ENCODE measurements at regions not wholly inside any gene's neighbourhood (a gene's known extent, or its start where the extent isn't known, plus 50 kb on each side); places are given as distances from the start of the nearest gene placed in this dataset.

DNA sequence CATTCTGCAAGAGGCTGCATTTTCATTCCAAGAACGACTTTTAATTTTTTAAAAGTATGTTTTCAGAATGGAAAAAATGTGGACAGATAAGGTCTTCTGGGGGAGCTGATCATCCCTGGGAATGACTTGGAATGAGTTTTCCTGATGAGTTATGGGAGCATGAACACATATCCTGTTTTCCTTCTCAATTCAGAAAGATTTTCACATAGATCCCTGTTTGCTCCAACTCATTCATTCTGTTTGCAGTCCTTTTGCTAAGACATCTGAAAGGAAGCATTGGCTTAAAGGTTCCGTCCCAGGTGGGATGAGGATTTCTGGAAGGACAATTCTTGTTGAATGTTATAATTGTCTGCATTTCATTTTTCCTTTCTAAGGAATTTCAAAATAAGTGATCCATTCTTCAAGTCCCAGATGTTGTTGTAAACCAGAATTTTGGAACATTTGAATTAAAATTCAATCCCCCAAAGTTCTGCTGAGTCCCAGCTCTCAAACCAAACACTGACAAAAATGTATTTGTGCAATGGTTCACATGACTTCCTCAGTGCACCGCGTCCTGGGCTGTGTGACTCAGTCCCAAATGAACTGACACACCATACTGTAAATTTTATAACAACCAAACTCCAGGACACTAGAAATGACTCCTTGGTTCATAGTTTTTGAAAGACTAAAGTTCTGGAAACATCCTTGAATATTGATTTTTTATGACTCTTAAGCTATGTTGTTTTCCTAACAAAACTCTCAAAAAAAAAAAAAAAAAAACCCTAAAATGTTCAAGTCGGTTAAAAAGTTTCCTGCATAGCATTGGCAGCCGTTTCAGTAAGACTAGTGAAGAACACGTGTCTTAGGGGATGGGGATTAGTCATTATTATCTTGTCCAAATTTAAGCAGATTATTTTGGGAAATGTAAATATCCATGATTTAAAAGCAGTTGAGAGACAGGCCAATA is 281.8 kb upstream of the TCF4 start:
- DNase-seq: peak; percentile 71

DNA sequence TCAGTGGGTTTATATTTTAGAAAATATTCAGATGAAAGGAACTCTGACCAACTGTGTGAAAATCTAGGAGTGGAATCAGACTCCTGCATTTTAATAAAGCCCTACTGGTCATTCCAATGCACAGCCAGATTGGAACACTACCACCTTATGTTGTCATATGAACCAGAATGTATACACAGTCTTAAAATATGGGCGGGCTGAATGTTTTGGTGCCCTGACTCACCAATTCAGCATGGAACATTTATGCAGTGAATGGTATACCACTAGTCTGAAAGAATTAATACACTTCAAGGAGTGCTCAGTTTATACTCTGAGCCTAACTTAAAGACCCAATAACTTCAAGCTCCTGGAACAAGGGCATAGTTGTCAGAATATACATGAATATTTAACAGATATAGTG is 280.9 kb upstream of the TCF4 start:
- DNase-seq: peak; percentile 71

DNA sequence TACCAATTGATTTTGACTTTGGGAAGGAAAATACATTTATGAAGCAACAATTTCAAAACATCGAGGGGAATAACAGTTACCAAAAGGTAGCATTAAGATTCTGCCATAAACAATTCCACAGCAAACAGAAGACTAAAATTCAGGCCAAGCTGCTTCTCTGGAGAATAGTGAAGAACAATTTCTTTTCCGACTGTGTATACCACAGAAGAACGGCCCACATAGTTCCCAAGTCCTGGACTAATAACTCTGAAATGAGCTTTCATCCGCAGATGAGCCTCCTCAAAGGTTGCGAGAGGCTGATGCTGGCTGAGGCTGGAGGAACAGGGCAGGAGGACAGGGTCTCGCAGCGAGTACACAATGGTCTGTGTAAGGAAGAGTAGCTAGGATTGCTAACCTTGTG is 278.9 kb upstream of the TCF4 start:
- DNase-seq: no peak

DNA sequence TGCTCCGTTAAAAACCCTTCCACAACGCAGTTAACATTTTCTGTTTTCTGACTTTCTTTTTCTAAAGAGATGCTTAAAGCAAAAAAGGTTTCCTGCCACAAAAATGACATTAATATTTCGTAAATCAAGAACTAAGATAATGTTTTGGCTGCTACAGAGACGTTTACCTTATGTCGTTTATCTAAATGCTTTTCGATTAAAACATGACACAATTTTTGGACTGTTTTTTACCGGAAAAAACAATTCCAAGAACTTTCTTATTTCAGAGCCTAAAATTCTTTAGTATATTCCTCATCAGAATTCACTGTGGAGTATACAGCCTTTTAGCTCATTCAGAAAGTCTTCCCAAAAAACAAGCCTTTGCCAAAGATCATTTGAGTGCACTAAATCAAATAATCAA is 278.0 kb upstream of the TCF4 start:
- DNase-seq: no peak

DNA sequence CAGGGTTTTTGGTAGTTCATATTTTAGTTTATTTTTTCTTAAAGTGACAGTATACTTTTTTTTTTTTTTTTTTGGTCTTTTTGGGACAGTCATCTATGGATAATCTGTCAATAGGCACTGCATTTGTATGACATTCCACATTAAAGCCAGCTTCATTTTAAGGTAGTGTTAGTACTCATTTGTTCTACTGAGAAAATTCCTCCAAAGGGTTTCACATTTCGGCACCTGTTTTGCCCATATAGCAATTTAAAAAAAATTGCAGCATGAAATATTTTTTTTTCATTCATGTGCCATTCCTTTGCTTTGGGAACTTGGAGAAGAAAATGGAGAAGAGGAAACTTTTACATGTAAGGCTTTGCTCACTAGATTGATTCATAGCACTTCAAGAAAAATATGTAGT is 276.3 kb upstream of the TCF4 start:
- no peak for DNase-seq

DNA sequence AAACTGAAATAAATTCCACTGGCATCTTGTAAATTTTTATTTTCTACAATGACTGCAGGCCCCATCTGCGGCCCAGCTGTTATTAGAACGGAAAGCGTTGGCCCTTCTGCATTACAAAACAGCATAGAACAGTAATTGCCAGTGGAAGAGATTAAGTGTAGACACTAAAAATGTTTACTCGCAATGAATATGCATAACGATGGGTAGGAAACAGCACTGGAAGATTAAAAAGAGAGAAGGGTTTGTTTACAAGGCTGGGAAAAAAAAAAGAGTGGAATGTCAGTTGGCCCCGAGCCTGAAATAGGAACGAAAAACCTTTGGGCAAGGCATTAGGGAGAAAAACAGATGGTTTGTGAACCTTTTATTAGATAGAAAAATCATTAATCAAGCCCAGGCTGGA is 275.9 kb upstream of the TCF4 start:
- DNase-seq: peak; percentile 45

DNA sequence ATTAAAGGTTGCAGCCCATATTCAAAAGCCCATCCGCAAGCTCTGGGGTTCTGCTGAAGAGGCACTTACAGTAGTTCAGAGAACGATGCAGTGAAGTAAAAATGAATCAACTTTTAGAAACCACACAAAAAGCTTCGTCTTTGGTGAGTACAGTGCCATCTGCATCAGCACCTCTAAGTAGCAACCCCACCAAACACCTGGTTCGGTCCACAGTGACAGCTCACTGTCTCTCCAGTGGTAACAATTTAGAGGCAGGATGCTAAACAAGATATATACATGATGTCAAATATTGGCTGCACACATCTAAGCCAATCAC is 275.4 kb upstream of the TCF4 start:
- DNase-seq: no peak

DNA sequence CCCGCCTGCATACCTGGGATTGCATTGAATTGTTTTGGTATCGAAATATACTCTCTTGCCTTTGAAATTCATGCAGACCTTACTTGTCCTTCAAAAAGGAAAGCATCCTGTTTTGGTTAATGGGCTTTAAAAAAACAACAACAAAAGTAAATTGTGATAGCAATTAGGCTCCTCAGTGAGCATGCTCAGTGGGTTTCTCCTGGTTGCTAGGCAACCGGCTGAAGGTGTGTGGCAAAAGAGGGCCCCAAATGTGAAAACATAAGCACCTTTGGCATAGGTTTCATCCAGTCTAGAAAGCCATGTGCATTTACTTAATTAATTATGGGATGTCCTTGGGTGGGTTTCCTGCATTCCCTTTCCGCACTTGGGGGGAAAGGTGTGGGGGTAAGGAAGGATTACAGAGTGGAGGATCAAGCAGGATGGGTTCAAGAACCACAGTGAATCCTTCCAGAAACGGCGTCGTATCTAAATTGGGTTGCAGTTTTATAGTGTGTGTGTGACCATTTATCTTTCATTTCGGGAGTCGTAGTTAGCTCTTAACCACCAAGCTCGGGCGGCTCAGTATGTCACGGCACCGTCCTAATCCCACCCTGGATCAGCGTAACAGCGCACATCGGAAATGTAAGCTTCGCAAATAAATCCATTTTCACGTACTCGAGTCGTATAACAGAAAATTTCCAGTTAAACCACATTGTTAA is 274.9 kb upstream of the TCF4 start:
- DNase-seq: no peak

DNA sequence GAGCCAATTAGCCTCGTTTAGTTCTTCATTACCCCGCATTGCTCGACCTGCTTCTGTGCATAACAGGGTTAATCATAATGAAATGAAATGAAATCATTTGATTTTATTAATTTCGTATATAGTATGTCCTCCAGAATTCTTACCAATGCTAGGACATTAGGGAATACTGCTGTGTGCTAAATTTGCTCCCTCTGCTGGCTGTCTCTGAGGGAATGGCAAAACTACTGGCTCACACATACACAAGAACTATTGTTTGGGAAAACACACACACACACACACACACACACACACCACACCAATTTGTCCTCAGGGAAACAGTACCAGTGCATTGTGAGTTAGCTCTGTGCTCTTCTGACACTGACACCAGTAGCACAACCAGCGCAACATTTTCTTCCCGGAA is 273.3 kb upstream of the TCF4 start:
- DNase-seq: peak; percentile 63

DNA sequence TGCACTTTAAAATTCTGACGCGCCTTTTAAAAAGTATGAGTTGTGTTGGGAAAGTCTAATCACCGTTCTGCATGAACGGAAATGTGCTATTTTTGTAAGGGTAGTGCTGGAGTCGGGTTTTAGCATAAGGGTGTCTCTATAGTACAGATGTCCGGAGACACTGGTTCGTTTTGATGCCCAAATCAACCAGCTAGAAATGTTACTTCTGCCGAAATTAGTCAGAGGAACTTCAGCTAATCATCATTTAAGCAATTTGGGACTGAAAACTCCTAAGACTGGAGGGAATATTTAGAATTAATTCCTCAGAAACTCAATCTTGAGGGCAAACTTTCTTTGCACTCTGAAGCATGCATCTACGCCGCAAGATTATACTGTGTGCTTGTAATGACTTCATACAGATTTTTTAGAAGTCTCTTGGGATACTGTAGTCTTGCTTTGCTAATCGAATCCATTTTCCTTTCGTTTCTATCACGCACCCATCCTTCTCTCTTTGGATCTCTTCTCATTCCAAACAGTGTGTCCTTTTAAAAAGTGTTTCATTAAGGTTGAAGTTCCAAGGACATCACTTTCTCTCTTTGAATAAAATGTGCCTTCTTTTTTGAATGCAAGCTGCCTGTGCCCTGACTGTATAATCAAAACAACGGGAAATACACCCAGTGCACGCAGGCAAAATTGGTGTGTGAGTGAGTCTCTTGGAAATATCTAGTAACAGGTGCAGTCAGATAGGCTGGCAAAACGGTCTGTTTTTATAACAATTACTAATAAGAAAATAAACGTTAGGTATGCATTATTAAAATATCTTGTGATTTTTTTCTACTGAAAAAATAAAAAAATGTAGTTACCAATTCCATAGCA is 270.9 kb upstream of the TCF4 start:
- DNase-seq: peak; percentile 73

DNA sequence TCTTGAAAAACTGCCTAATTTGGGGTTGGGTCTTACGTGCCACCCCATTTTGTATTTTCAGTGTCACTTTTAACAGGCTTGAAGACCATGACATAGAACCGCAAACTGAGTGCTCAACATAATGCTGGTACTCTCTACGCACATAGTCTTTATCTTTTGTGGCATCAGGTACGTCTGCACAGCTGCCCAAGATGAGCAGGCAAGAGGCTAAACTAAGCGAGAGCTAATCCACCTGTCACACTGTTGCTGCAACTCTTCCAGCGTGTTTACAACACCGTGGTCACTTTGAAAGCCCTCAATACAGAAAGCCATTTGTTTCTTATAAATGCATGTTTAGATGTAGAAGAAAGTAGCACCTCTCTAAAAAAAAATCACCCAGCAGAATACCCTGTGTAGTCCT is 270.0 kb upstream of the TCF4 start:
- DNase-seq: no peak

DNA sequence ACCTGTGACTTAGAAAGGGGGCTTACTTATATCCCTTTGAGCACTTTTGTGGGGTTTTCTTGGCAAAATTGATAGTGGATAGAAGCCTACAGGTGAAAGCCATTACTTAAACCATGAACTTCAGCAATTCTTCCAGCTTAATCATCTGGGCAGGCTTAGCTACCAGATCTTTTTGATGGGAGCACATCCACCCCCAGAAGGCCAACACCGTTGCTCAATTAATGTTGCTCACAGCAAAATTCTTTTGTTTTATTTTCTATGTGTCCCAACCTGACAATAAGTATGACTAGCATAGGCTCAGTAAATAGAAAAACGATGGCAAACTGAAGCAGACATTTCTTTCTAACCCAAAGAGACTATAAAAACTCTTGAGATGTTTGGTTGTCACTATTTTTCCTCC is 269.4 kb upstream of the TCF4 start:
- no peak for DNase-seq

DNA sequence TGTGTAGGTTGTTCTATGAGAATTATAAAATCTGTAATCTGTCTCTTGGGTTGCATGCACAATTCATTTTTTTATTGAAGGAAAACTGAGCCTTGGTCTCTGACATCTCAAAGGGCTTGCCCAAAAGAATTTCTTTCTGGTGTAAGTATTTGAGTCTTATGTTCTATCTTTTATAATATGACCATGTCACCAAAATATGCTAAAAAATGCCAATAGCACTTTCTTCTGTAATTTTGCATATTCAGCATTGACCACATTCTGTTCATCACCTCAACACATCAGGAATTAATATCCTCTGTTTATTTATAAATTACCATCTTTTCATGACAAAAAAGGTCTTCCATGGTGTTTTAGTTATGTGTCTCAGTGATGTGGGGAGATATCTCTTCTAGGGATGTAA is 268.7 kb upstream of the TCF4 start:
- DNase-seq: no peak

DNA sequence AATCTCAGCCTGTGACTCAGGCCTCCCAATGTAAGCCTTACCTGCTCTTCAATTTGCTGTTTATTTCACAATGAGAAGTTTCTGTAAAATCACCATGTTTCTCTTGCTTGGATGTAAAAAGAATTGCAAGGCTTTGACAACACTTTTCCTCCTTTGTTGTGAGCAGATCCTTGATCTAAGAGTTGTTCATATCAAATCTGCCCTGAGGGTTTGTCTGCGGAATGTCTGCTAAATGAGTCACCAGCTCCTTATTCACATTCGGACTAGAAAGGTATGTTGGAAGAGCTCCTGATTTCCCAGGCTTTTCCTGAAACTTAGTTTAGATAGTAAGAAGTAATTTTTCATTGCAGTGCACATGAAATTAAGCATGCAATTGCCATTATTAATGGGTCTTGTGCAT is 268.2 kb upstream of the TCF4 start:
- DNase-seq: peak; percentile 84

DNA sequence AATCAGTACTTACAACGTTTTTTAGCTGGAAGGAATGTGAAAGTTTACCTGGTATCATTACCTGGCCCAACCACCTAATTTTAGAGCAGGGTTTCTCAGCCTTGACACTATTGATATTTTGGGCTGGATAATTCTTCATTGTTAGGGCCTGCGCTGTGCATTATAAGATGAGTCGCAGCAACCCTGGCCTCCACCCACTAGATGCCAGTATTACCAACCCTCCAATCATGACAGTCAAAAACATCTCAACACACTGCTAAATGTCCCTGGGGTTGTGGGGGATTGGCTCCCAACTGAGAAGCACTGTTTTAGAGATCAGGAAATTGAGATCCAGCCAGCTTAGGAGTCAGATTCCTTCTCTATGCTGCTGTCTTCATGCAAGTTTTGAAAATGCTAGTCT is 265.3 kb upstream of the TCF4 start:
- DNase-seq: no peak

DNA sequence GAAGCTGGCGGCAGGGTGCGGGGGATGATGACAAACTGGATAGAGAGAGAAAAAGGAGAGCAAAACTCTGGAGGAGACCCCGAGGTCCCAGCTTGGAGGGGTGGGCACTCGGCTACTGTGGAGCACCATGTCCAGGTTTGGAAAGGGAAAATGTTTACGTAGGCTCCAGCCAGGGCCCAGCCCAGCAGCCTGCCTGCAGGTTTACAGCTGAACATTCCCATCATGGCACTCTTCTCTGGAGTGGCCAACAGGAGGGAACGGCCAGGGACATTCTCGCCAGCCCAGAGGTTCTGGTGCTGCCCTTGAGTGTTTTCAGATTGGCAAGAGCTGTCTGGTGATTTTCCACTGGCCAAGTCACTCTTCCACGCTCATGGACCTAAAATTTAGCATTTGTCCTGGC is 262.9 kb upstream of the TCF4 start:
- DNase-seq: no peak

DNA sequence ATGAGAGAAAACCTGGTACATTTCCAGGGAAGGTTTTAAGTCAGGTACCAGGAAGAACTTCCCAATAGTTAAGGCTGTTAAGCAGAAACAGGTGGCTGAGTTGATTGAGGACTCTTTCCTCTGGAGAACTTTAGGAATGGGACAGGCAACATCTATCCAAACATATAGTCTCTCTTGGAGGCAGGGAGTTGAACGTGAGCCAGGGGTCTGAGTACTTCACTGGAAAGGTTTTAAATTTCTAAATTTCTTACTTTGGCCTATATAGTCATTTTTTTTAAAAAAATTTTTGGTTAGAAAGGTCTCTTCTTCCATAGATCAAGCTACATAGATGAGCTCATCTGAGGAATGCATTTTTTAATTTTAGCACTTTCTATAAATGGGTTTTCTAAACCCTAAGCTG is 261.4 kb upstream of the TCF4 start:
- peak; percentile 52 for DNase-seq

DNA sequence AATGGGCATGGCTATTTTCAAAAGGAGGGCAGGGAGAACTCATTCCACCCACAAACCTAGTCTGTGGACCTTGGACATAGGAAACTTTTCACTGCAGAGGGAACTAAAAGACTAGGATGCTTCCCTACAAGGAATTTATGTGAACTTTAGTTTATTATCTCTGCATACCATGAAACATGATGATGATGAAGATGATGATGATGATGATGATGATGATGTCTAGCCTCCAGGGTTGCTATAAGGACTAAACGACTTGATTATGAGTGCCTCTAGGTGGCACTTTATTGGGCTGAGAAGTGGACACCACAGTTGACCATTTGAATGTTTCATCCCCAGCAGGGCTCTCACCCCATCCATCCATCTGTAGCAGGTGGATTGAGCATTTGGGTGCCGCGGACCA is 260.0 kb upstream of the TCF4 start:
- DNase-seq: no peak

DNA sequence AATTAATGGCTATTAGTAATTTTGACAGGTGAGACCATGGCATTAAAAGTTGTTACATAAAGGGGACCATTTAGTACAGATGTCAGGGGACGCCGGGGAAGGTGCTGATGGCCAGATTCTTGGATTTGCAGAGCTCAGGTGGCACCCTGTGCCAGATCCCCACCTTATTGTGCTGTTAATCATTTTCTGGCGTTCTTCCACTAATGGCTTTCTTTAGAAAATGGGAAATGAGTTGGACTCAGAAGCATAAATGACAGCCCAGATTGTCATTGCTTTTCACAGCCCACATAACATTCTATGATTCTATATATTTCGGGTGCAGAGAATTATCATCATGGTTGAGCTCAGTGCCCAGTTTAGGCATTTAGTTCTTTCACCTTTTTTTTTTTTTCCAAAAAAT is 257.2 kb upstream of the TCF4 start:
- no peak for DNase-seq

DNA sequence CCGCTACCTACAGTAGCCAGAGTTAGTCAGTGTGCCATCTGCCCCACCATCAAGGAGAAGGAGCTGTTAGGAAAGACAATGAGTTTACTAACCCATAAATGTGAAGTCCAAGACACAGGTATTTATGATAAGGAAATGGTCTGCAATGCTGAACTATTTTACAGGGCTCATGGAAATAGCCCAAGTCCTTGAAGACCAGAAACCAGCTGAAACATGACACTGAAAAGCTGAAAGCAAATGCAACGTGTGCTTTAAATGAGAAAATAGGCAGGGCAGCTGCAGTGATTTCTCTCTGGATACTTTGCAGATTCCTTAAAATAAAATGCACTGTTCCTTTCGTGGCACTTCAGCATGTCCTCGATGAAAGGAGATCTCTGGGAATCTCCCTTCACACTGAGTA is 256.4 kb upstream of the TCF4 start:
- no peak for DNase-seq

DNA sequence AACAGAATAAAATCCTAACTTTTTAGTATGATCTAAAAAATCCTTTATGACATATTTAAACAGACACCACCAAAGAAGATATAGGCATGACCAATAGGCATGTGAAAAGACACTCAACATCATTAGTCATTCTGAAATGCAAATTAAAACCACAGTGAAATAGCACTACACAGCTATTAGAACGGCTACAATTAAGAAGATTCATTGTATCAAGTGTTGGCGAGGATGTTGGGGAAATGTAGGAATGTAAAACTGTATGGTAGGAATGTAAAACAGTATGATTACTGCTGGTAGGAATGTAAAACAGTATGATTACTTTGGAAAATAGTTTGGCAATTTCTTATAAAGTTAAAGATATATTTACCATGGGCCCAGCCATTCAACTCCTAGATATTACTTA is 253.3 kb upstream of the TCF4 start:
- peak; percentile 72 for DNase-seq

DNA sequence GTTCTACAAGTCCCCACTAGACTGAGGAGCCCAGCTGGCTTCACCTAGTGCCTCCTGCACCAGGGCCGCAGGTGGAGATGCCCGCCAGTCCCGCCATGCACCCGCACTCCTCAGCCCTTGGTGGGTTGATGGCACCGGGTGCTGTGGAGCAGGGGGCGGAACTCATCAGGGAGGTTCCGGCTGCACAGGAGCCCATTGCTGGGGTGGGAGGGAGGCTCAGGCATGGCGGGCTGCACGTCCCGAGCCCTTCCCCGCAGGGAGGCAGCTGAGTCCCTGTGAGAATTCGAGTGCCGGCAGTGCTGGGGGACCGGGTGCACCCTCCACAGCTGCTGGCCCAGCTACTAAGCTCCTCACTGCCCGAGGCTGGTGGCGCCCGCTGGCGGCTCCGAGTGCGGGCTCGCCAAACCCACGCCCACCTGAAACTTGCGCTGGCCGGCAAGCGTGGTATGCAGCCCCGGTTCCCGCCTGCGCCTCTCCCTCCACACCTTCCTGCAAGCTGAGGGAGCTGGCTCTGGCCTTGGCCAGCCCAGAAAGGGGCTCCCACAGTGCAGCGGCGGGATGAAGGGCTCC is 252.7 kb upstream of the TCF4 start:
- no peak for DNase-seq

DNA sequence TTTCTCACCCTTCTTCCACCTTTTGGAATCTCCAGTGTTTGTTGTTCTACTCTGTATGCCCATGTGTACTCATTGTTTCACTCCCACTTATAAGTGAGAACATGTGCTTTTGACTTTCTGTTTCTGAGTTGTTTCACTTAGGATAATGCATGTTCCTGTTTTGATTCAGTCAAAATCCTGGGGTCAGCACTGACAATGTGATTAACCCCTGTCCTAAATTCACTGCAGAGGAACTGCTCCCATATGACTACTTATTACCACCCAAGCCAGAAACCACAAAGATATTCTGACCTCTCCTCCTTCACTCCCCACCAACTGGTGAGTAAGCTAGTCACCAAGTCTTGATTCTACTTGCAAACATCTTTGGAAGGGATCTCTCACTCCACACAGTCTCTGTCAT is 251.4 kb upstream of the TCF4 start:
- peak; percentile 77 for DNase-seq
